GM12892 (cell line): ENCODE measurements at regions not wholly inside any gene's neighbourhood (a gene's known extent, or its start where the extent isn't known, plus 50 kb on each side); places are given as distances from the start of the nearest gene placed in this dataset.

ENCODE experiments used
- POLR2A ChIP-seq: IDR thresholded peaks from 2 replicates; pipeline ENCODE4 v1.6.1; 2011; ENCODE audit warnings: low read depth, low read length, control low read depth
- TAF1 ChIP-seq: IDR thresholded peaks from 2 replicates; pipeline ENCODE4 v1.6.1; 2011; ENCODE audit warnings: low read depth, mild to moderate bottlenecking, control low read depth, low read length, borderline replicate concordance

GRCh38 chr6:9404351-9405146 lies 969.2 kb upstream of the SLC35B3 start:
- TF ChIP-seq TAF1 (no peak), POLR2A (no peak)
